RWPE2 (cell line): ENCODE measurements at regions not wholly inside any gene's neighbourhood (a gene's known extent, or its start where the extent isn't known, plus 50 kb on each side); places are given as distances from the start of the nearest gene placed in this dataset.

ENCODE experiments used
- ATAC-seq: fragments of 200-7000 bp; cut with Tn5 transposase; 3 replicates; pipeline ENCODE4 v1.9.1; 2021; ENCODE audit warnings: low read depth
- DNase-seq: peaks from one replicate; pipeline ENCODE4 v3.0.0-alpha.2; 2020; ENCODE audit warnings: low spot score
- H3K27ac ChIP-seq: fragments of 450-650 bp; 2 replicates; pipeline ENCODE4 v1.5.1; 2017; ENCODE audit warnings: mild to moderate bottlenecking; ENCODE audit not compliant: poor library complexity, severe bottlenecking
- H3K27me3 ChIP-seq: fragments of 250-450 bp; sonication (Bioruptor Pico); 2 replicates; pipeline ENCODE4 v1.5.1; 2021; ENCODE audit warnings: mild to moderate bottlenecking, moderate library complexity; ENCODE audit not compliant: insufficient read depth, poor library complexity, severe bottlenecking
- H3K36me3 ChIP-seq: fragments of 250-450 bp; sonication (Bioruptor Pico); 2 replicates; pipeline ENCODE4 v1.5.1; 2020; ENCODE audit warnings: low read depth, mild to moderate bottlenecking, moderate library complexity
- H3K4me1 ChIP-seq: fragments of 250-450 bp; sonication (Bioruptor Pico); 2 replicates; pipeline ENCODE4 v1.5.1; 2021; ENCODE audit warnings: mild to moderate bottlenecking, moderate library complexity; ENCODE audit not compliant: insufficient read depth, poor library complexity, severe bottlenecking
- H3K4me3 ChIP-seq: fragments of 250-450 bp; sonication (Bioruptor Pico); 2 replicates; pipeline ENCODE4 v1.5.1; 2021; ENCODE audit warnings: mild to moderate bottlenecking, moderate library complexity; ENCODE audit not compliant: severe bottlenecking
- H3K9me3 ChIP-seq: fragments of 250-450 bp; sonication (Bioruptor Pico); 2 replicates; pipeline ENCODE4 v1.5.1; 2021; ENCODE audit warnings: mild to moderate bottlenecking, moderate library complexity; ENCODE audit not compliant: severe bottlenecking
- CTCF ChIP-seq: fragments of 450-650 bp; IDR thresholded peaks from one replicate; pipeline ENCODE4 v1.5.1; 2017; ENCODE audit warnings: mild to moderate bottlenecking, moderate library complexity; ENCODE audit not compliant: poor library complexity, severe bottlenecking

DNA sequence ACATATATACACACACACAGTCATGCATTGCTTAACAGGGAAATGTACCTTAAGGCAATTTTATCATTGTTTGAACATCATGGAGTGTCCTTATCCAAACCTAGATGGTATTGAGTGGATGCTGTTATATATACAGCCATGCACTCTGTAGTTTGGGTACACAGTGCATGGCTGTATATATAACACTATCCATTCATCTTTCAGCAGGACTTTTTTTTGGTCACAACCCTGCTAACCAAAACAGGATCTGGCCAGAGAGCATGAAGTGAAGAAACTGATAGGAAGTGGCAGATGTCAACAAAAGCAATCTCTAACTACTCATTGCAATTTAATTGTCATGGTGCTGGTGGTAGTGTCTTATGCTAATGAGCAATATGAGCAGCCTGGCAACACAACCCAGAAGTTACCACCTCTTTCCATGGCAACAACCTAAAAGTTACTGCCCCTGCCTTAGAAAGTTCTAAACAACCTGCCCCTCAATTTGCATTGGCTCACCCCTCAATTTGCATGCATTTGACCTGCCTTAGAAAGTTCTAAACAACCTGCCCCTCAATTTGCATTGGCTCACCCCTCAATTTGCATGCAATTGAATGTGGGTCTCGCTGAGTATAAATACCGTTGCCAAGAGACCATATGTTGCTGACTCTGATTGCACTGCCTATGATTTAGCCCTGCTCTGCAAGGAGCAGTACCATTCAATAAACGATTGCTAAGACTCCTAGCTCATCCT is 434.9 kb downstream of the DSEL start:
- no peak overlapping the region for H3K4me3 ChIP-seq
- no peaks in the 10 kb centered on the region for H3K36me3 ChIP-seq
- no peaks in the 10 kb centered on the region for H3K9me3 ChIP-seq
- ATAC-seq, result no peak
- H3K27ac ChIP-seq, result no peak overlapping the region
- TF ChIP-seq CTCF, result no peak
- H3K4me1 ChIP-seq, result no peaks in the 10 kb centered on the region
- H3K27me3 ChIP-seq, result no peaks in the 10 kb centered on the region
- no peak for DNase-seq

DNA sequence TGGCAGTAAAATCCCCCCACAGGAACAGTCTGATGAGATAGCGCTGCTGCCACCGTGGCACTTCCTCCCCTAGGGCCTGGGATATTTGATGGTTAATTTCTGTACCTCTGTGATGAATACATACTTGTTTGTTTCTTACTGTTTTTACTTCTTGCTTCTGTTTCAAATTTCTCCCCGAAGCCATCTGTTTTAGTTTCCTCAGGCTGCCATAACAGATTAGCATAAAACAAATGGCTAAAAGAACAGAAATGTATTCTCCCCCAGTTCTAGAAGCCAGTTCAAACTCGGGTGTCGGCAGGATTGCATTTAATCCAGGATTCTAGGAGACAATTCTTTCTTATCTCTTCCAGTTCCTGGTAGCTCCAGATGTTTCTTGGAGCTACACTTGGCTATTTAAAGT is 435.9 kb downstream of the DSEL start:
- TF ChIP-seq CTCF, result no peak
- Histone ChIP-seq H3K4me1 (no peaks in the 10 kb centered on the region), H3K27ac (no peak overlapping the region), H3K36me3 (no peaks in the 10 kb centered on the region), H3K9me3 (no peaks in the 10 kb centered on the region), H3K27me3 (no peaks in the 10 kb centered on the region), H3K4me3 (no peak overlapping the region)
- DNase-seq (no peak), ATAC-seq (no peak)

- Histone ChIP-seq H3K36me3 (no peaks in the 10 kb centered on the region), H3K4me3 (no peak overlapping the region), H3K9me3 (no peaks in the 10 kb centered on the region), H3K4me1 (no peaks in the 10 kb centered on the region), H3K27me3 (no peaks in the 10 kb centered on the region), H3K27ac (no peak overlapping the region)
- no peak for TF ChIP-seq CTCF
- DNase-seq, result no peak
- no peak for ATAC-seq
Measured at GRCh38 chr18:67074309-67074708, 442.2 kb downstream of the DSEL start.

GRCh38 chr18:67072791-67073190 is 443.7 kb downstream of the DSEL start:
- H3K9me3 ChIP-seq, result no peaks in the 10 kb centered on the region
- DNase-seq (no peak), ATAC-seq (no peak)
- no peak overlapping the region for H3K4me3 ChIP-seq
- H3K36me3 ChIP-seq, result no peaks in the 10 kb centered on the region
- no peaks in the 10 kb centered on the region for H3K4me1 ChIP-seq
- no peak overlapping the region for H3K27ac ChIP-seq
- H3K27me3 ChIP-seq, result no peaks in the 10 kb centered on the region
- no peak for TF ChIP-seq CTCF

GRCh38 chr18:67068608-67069007 is 447.9 kb downstream of the DSEL start:
- H3K9me3 ChIP-seq, result no peaks in the 10 kb centered on the region
- H3K27me3 ChIP-seq, result no peaks in the 10 kb centered on the region
- no peak overlapping the region for H3K27ac ChIP-seq
- TF ChIP-seq CTCF, result no peak
- DNase-seq (no peak), ATAC-seq (no peak)
- H3K36me3 ChIP-seq, result no peaks in the 10 kb centered on the region
- no peaks in the 10 kb centered on the region for H3K4me1 ChIP-seq
- no peak overlapping the region for H3K4me3 ChIP-seq
